H1 (cell line): ENCODE measurements at regions not wholly inside any gene's neighbourhood (a gene's known extent, or its start where the extent isn't known, plus 50 kb on each side); places are given as distances from the start of the nearest gene placed in this dataset.

Experiments used
- BCL11A ChIP-seq, 2 experiments: IDR thresholded peaks; one replicate each; pipeline ENCODE4 v1.6.1; 2011; ENCODE audit warnings: low read depth in 2 of 2, low read length in 2 of 2, mild to moderate bottlenecking in 2 of 2
- CTCF ChIP-seq, 3 experiments: IDR thresholded peaks; 1 replicate in 2 of 3; 2 replicates in 1 of 3; pipeline versions ENCODE4 v1.5.1 to v1.6.1; 2011; ENCODE audit warnings: low read length in 3 of 3, mild to moderate bottlenecking in 3 of 3, inconsistent platforms in 2 of 3, low read depth in 1 of 3, moderate library complexity in 1 of 3; ENCODE audit not compliant: insufficient read depth in 1 of 3; ENCODE audit errors: control extremely low read depth in 1 of 3

GRCh38 chr2:217218269-217219163 lies 358.7 kb upstream of the TNP1 start:
- TF ChIP-seq BCL11A (IDR thresholded peaks at IDR 0.05; ENCODE audit: low read depth in 2 of 2, low read length in 2 of 2) (no peak), CTCF (IDR thresholded peaks at IDR 0.05; ENCODE audit: control extremely low read depth in 1 of 3, insufficient read depth in 1 of 3, low read depth in 1 of 3, low read length in 3 of 3) (no peak)
